Neural cell (in vitro differentiated cells): ENCODE measurements at regions not wholly inside any gene's neighbourhood (a gene's known extent, or its start where the extent isn't known, plus 50 kb on each side); places are given as distances from the start of the nearest gene placed in this dataset.

Experiments
- H2AFZ ChIP-seq: fragments of 200-600, 300-800 bp; sonication (generic), shearing (Covaris generic); 2 replicates; pipeline ENCODE4 v1.6.0; 2014; ENCODE audit warnings: low read depth, mild to moderate bottlenecking, antibody characterized with exemption, low read length, moderate library complexity
- H3F3A ChIP-seq: fragments of 200-600 bp; shearing (Covaris generic); 2 replicates; pipeline ENCODE4 v1.6.1; 2016; ENCODE audit warnings: mild to moderate bottlenecking, moderate library complexity, mixed read lengths, antibody characterized with exemption, low read length; ENCODE audit not compliant: insufficient read depth, poor library complexity, severe bottlenecking
- H3K27ac ChIP-seq: fragments of 200-600, 300-800 bp; sonication (generic), shearing (Covaris generic); 2 replicates; pipeline ENCODE4 v1.5.1; 2014; ENCODE audit warnings: mild to moderate bottlenecking, low read length, moderate library complexity
- H3K27me3 ChIP-seq: fragments of 300-800, 200-600 bp; sonication (generic), shearing (Covaris generic); 2 replicates; pipeline ENCODE4 v1.6.0; 2014; ENCODE audit warnings: mild to moderate bottlenecking, low read depth, low read length, moderate library complexity; ENCODE audit not compliant: insufficient read depth
- H3K36me3 ChIP-seq: fragments of 300-800, 200-600 bp; sonication (generic), shearing (Covaris generic); 2 replicates; pipeline ENCODE4 v1.5.1; 2014; ENCODE audit warnings: mild to moderate bottlenecking, antibody characterized with exemption, low read length, moderate library complexity; ENCODE audit not compliant: insufficient read depth
- H3K4me2 ChIP-seq: fragments of 300-800, 200-600 bp; sonication (generic), shearing (Covaris generic); 2 replicates; pipeline ENCODE4 v1.6.0; 2014; ENCODE audit warnings: mild to moderate bottlenecking, low read length
- H3K4me3 ChIP-seq: fragments of 300-800, 200-600 bp; sonication (generic), shearing (Covaris generic); 2 replicates; pipeline ENCODE4 v1.5.1; 2014; ENCODE audit warnings: mild to moderate bottlenecking, low read length, moderate library complexity
- H3K79me2 ChIP-seq: fragments of 200-600 bp; shearing (Covaris generic); replicated peaks from 2 replicates; pipeline ENCODE4 v1.6.0; 2014; ENCODE audit warnings: mild to moderate bottlenecking, low read length, moderate library complexity; ENCODE audit not compliant: insufficient read depth
- H3K9ac ChIP-seq: fragments of 300-800, 200-600 bp; sonication (generic), shearing (Covaris generic); 2 replicates; pipeline ENCODE4 v1.6.1; 2016; ENCODE audit warnings: mild to moderate bottlenecking, low read length, mixed read lengths
- H3K9me2 ChIP-seq: fragments of 200-600 bp; shearing (Covaris generic); 2 replicates; pipeline ENCODE4 v1.6.1; 2016; ENCODE audit warnings: mild to moderate bottlenecking, low read length, mixed read lengths; ENCODE audit not compliant: insufficient read depth
- H3K9me3 ChIP-seq: fragments of 200-600, 300-800 bp; sonication (generic), shearing (Covaris generic); 2 replicates; pipeline ENCODE4 v1.6.1; 2016; ENCODE audit warnings: mild to moderate bottlenecking, mixed run types, low read length, moderate library complexity, mixed read lengths
- H4K20me1 ChIP-seq: fragments of 200-600 bp; shearing (Covaris generic); 2 replicates; pipeline ENCODE4 v1.6.1; 2016; ENCODE audit warnings: mild to moderate bottlenecking, mixed run types; ENCODE audit not compliant: insufficient read depth
- CTCF ChIP-seq: fragments of 450-650 bp; IDR thresholded peaks from 2 replicates; pipeline ENCODE4 v1.5.1; 2014; ENCODE audit warnings: antibody characterized with exemption, mild to moderate bottlenecking, moderate library complexity; ENCODE audit not compliant: poor library complexity, severe bottlenecking
- EP300 ChIP-seq: fragments of 450-650 bp; conservative IDR thresholded peaks from 2 replicates; pipeline ENCODE4 v1.6.1; 2014; ENCODE audit warnings: antibody characterized with exemption, mild to moderate bottlenecking, moderate library complexity; ENCODE audit not compliant: poor library complexity, severe bottlenecking
- EZH2 ChIP-seq: fragments of 200-600, 300-800 bp; shearing (Covaris generic), sonication (generic); IDR thresholded peaks from 2 replicates; pipeline ENCODE4 v1.6.1; 2014; ENCODE audit warnings: antibody characterized with exemption, low read length, borderline replicate concordance, mild to moderate bottlenecking; ENCODE audit not compliant: insufficient read depth, poor library complexity, severe bottlenecking
- MXI1 ChIP-seq: fragments of 450-650 bp; conservative IDR thresholded peaks from 2 replicates; pipeline ENCODE4 v1.6.1; 2014; ENCODE audit warnings: antibody characterized with exemption, mild to moderate bottlenecking; ENCODE audit not compliant: poor library complexity, severe bottlenecking
- POLR2AphosphoS5 ChIP-seq: IDR thresholded peaks from 2 replicates; pipeline ENCODE4 v1.6.1; 2012
- RAD21 ChIP-seq: fragments of 450-650 bp; conservative IDR thresholded peaks from 2 replicates; pipeline ENCODE4 v1.6.1; 2014; ENCODE audit warnings: antibody characterized with exemption, mild to moderate bottlenecking, moderate library complexity
- REST ChIP-seq: IDR thresholded peaks from 2 replicates; pipeline ENCODE4 v1.6.1; 2012; ENCODE audit warnings: borderline replicate concordance
- SMC3 ChIP-seq: fragments of 450-650 bp; conservative IDR thresholded peaks from 2 replicates; pipeline ENCODE4 v1.6.1; 2014; ENCODE audit warnings: antibody characterized with exemption, mild to moderate bottlenecking, moderate library complexity; ENCODE audit not compliant: poor library complexity
- TAF1 ChIP-seq: IDR thresholded peaks from 2 replicates; pipeline ENCODE4 v1.6.1; 2012; ENCODE audit warnings: low read depth

GRCh38 chr20:24867556-24867955 is 81.5 kb upstream of the CST7 start:
- H3K4me2 ChIP-seq: no peak overlapping the region
- H2AFZ ChIP-seq: no peak overlapping the region
- no peak overlapping the region for H3K4me3 ChIP-seq
- no peaks in the 10 kb centered on the region for H4K20me1 ChIP-seq
- no peaks in the 10 kb centered on the region for H3K79me2 ChIP-seq
- H3K36me3 ChIP-seq: no peaks in the 10 kb centered on the region
- peaks cover 9% of the 10 kb centered on the region for H3K9me3 ChIP-seq
- no peaks in the 10 kb centered on the region for H3K9me2 ChIP-seq
- H3K27me3 ChIP-seq: no peaks in the 10 kb centered on the region
- H3K27ac ChIP-seq: no peak overlapping the region
- no peak overlapping the region for H3K9ac ChIP-seq
- TF ChIP-seq CTCF (no peak), TAF1 (no peak), RAD21 (no peak), EP300 (no peak), POLR2AphosphoS5 (no peak), EZH2 (no peak), SMC3 (no peak), REST (no peak), MXI1 (no peak)
- H3F3A ChIP-seq: no peaks in the 10 kb centered on the region

GRCh38 chr20:24868396-24868927 is 80.6 kb upstream of the CST7 start:
- Histone ChIP-seq H3K4me2 (no peak overlapping the region), H3K79me2 (no peaks in the 10 kb centered on the region), H4K20me1 (no peaks in the 10 kb centered on the region), H3K9me3 (peaks cover 9% of the 10 kb centered on the region), H3F3A (no peaks in the 10 kb centered on the region), H3K4me3 (no peak overlapping the region), H2AFZ (no peak overlapping the region), H3K27ac (no peak overlapping the region), H3K9ac (no peak overlapping the region), H3K36me3 (no peaks in the 10 kb centered on the region), H3K27me3 (no peaks in the 10 kb centered on the region), H3K9me2 (no peaks in the 10 kb centered on the region)
- TF ChIP-seq RAD21: no peak
- no peak for TF ChIP-seq TAF1
- no peak for TF ChIP-seq MXI1
- no peak for TF ChIP-seq POLR2AphosphoS5
- TF ChIP-seq EZH2: no peak
- no peak for TF ChIP-seq CTCF
- no peak for TF ChIP-seq EP300
- no peak for TF ChIP-seq REST
- TF ChIP-seq SMC3: no peak
